ENCODE measurements at regions not wholly inside any gene's neighbourhood (a gene's known extent, or its start where the extent isn't known, plus 50 kb on each side); places are given as distances from the start of the nearest gene placed in this dataset.

GRCh38 chr7:39888171-39888853, 61.7 kb upstream of the CDK13 start:
- no peak for DNase-seq (ENCODE audit: low spot score, unreplicated experiment)
- Mint-ChIP-seq H3K4me1 (ENCODE audit: low read depth) (peaks cover 3% of the 10 kb centered on the region), H3K9me3 (ENCODE audit: low read depth) (no peaks in the 10 kb centered on the region), H3K4me3 (ENCODE audit: low read depth) (no peak overlapping the region), H3K27ac (no peak overlapping the region), H3K27me3 (no peaks in the 10 kb centered on the region), H3K36me3 (ENCODE audit: insufficient read depth) (no peaks in the 10 kb centered on the region)
- TF ChIP-seq CTCF (IDR thresholded peaks at IDR 0.05; ENCODE audit: unreplicated experiment) = no peak

- no peak overlapping the region for H3K4me3 Mint-ChIP-seq (ENCODE audit: low read depth)
- H3K9me3 Mint-ChIP-seq (ENCODE audit: low read depth) = no peaks in the 10 kb centered on the region
- no peaks in the 10 kb centered on the region for H3K27me3 Mint-ChIP-seq
- H3K4me1 Mint-ChIP-seq (ENCODE audit: low read depth) = peaks cover 3% of the 10 kb centered on the region
- no peak for DNase-seq (ENCODE audit: low spot score, unreplicated experiment)
- H3K27ac Mint-ChIP-seq = no peak overlapping the region
- H3K36me3 Mint-ChIP-seq (ENCODE audit: insufficient read depth) = no peaks in the 10 kb centered on the region
- no peak for TF ChIP-seq CTCF (IDR thresholded peaks at IDR 0.05; ENCODE audit: unreplicated experiment)
Measured at GRCh38 chr7:39890411-39890810, 59.6 kb upstream of the CDK13 start.

GRCh38 chr7:39891894-39892293, 58.2 kb upstream of the CDK13 start:
- no peaks in the 10 kb centered on the region for H3K27me3 Mint-ChIP-seq
- no peak overlapping the region for H3K4me3 Mint-ChIP-seq (ENCODE audit: low read depth)
- TF ChIP-seq CTCF (IDR thresholded peaks at IDR 0.05; ENCODE audit: unreplicated experiment) = no peak
- no peak overlapping the region for H3K27ac Mint-ChIP-seq
- no peaks in the 10 kb centered on the region for H3K9me3 Mint-ChIP-seq (ENCODE audit: low read depth)
- H3K4me1 Mint-ChIP-seq (ENCODE audit: low read depth) = peaks cover 3% of the 10 kb centered on the region
- H3K36me3 Mint-ChIP-seq (ENCODE audit: insufficient read depth) = no peaks in the 10 kb centered on the region
- DNase-seq (ENCODE audit: low spot score, unreplicated experiment) = no peak

- no peaks in the 10 kb centered on the region for H3K36me3 Mint-ChIP-seq (ENCODE audit: insufficient read depth)
- no peaks in the 10 kb centered on the region for H3K27me3 Mint-ChIP-seq
- no peak for TF ChIP-seq CTCF (IDR thresholded peaks at IDR 0.05; ENCODE audit: unreplicated experiment)
- peaks cover 3% of the 10 kb centered on the region for H3K4me1 Mint-ChIP-seq (ENCODE audit: low read depth)
- DNase-seq (ENCODE audit: low spot score, unreplicated experiment) = no peak
- H3K9me3 Mint-ChIP-seq (ENCODE audit: low read depth) = no peaks in the 10 kb centered on the region
- H3K4me3 Mint-ChIP-seq (ENCODE audit: low read depth) = no peak overlapping the region
- H3K27ac Mint-ChIP-seq = no peak overlapping the region
Measured at GRCh38 chr7:39892361-39892760, 57.7 kb upstream of the CDK13 start.

GRCh38 chr7:39894904-39895303, 55.2 kb upstream of the CDK13 start:
- H3K4me3 Mint-ChIP-seq (ENCODE audit: low read depth) = no peak overlapping the region
- no peaks in the 10 kb centered on the region for H3K36me3 Mint-ChIP-seq (ENCODE audit: insufficient read depth)
- H3K27me3 Mint-ChIP-seq = no peaks in the 10 kb centered on the region
- peaks cover 3% of the 10 kb centered on the region for H3K4me1 Mint-ChIP-seq (ENCODE audit: low read depth)
- no peaks in the 10 kb centered on the region for H3K9me3 Mint-ChIP-seq (ENCODE audit: low read depth)
- no peak for TF ChIP-seq CTCF (IDR thresholded peaks at IDR 0.05; ENCODE audit: unreplicated experiment)
- H3K27ac Mint-ChIP-seq = no peak overlapping the region
- DNase-seq (ENCODE audit: low spot score, unreplicated experiment) = no peak
